Lower leg skin (tissue), 3 donors: ENCODE measurements at regions not wholly inside any gene's neighbourhood (a gene's known extent, or its start where the extent isn't known, plus 50 kb on each side); places are given as distances from the start of the nearest gene placed in this dataset.

Source experiments
- CTCF ChIP-seq, 3 donors: fragments of 450-650 bp; IDR thresholded peaks; one replicate each; pipeline ENCODE4 v1.5.1; 2016; ENCODE audit warnings: antibody characterized with exemption in 3 of 3, mild to moderate bottlenecking in 3 of 3, moderate library complexity in 2 of 3
- POLR2A ChIP-seq, 2 donors: fragments of 450-650 bp; IDR thresholded peaks; one replicate each; pipeline ENCODE4 v1.6.1; 2016 to 2017; ENCODE audit warnings: antibody characterized with exemption in 2 of 2, mild to moderate bottlenecking in 1 of 2, moderate library complexity in 1 of 2

DNA sequence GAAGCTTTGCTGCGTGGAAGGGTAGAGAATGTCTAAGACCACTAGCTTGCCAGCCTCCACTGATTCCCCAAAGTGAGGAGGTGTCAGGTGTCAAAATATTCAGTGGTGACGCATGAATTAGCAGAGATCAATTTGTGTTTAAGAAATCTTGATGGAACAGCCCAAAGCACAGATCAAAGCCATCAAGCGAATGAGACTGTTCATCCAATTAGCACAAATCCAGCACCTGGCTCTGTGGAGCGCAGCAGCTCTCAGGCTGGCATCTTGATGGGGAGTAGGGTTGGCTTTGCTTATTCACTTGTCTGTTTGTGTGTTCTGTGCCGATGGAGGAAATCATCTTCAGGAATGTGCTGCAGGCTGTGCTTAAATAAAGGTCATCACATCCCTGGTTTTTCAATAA lies 456.8 kb upstream of the CCL2 start:
- no peak for TF ChIP-seq CTCF (IDR thresholded peaks at IDR 0.05)
- TF ChIP-seq POLR2A (IDR thresholded peaks at IDR 0.05): no peak
